ENCODE measurements at regions not wholly inside any gene's neighbourhood (a gene's known extent, or its start where the extent isn't known, plus 50 kb on each side); places are given as distances from the start of the nearest gene placed in this dataset.

GRCh38 chr10:129099486-129099885, 367.6 kb upstream of the MGMT start:
- TF ChIP-seq, protein P1, sequence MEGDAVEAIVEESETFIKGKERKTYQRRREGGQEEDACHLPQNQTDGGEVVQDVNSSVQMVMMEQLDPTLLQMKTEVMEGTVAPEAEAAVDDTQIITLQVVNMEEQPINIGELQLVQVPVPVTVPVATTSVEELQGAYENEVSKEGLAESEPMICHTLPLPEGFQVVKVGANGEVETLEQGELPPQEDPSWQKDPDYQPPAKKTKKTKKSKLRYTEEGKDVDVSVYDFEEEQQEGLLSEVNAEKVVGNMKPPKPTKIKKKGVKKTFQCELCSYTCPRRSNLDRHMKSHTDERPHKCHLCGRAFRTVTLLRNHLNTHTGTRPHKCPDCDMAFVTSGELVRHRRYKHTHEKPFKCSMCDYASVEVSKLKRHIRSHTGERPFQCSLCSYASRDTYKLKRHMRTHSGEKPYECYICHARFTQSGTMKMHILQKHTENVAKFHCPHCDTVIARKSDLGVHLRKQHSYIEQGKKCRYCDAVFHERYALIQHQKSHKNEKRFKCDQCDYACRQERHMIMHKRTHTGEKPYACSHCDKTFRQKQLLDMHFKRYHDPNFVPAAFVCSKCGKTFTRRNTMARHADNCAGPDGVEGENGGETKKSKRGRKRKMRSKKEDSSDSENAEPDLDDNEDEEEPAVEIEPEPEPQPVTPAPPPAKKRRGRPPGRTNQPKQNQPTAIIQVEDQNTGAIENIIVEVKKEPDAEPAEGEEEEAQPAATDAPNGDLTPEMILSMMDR (conservative IDR thresholded peaks at IDR 0.05 in 1 of 2, IDR thresholded peaks at IDR 0.05 in 1 of 2; ENCODE audit: extremely low read depth in 1 of 2, insufficient read depth in 1 of 2, low read depth in 1 of 2, low read length in 2 of 2): no peak
- TF ChIP-seq EZH2 (IDR thresholded peaks at IDR 0.05; ENCODE audit: borderline replicate concordance, low read length): no peak

All from mammary epithelial cell (primary cell).